Fibroblast of lung (primary cell): ENCODE measurements at regions not wholly inside any gene's neighbourhood (a gene's known extent, or its start where the extent isn't known, plus 50 kb on each side); places are given as distances from the start of the nearest gene placed in this dataset.

Experiments
- DNase-seq, 2 donors: peaks; one replicate each; pipeline versions ENCODE4 v3.0.0 to v3.0.0-alpha.2; 2010; ENCODE audit warnings: low read depth in 2 of 2
- H2AFZ ChIP-seq: 2 replicates; pipeline ENCODE4 v1.5.1; 2012; ENCODE audit warnings: low read length, control low read depth, inconsistent platforms
- H3K27ac ChIP-seq: 2 replicates; pipeline ENCODE4 v1.5.1; 2011; ENCODE audit warnings: low read length, control low read depth; ENCODE audit not compliant: insufficient read depth
- H3K27me3 ChIP-seq: 2 replicates; pipeline ENCODE4 v1.5.1; 2011; ENCODE audit warnings: mild to moderate bottlenecking, low read length; ENCODE audit not compliant: control insufficient read depth, insufficient read depth
- H3K36me3 ChIP-seq: 2 replicates; pipeline ENCODE4 v1.5.1; 2011; ENCODE audit warnings: low read length; ENCODE audit not compliant: control insufficient read depth, insufficient read depth
- H3K4me1 ChIP-seq: 2 replicates; pipeline ENCODE4 v1.5.1; 2011; ENCODE audit warnings: low read length; ENCODE audit not compliant: control insufficient read depth, insufficient read depth; ENCODE audit errors: extremely low read depth
- H3K4me2 ChIP-seq: 2 replicates; pipeline ENCODE4 v1.5.1; 2011; ENCODE audit warnings: low read length, control low read depth; ENCODE audit not compliant: insufficient read depth; ENCODE audit errors: extremely low read depth
- H3K4me3 ChIP-seq, 4 experiments: fragments of 200-600 bp in 1 of 4; sonication (generic) in 1 of 4; replicated peaks in 1 of 4; 2 replicates each; pipeline ENCODE4 v1.5.1; 2011 to 2016; ENCODE audit warnings: low read length in 4 of 4, low read depth in 3 of 4, mild to moderate bottlenecking in 3 of 4, control low read depth in 2 of 4, inconsistent platforms in 1 of 4, mixed read lengths in 1 of 4; ENCODE audit not compliant: insufficient read depth in 1 of 4; ENCODE audit errors: control extremely low read depth in 1 of 4
- H3K79me2 ChIP-seq: 2 replicates; pipeline ENCODE4 v1.5.1; 2012; ENCODE audit warnings: mild to moderate bottlenecking, low read length, inconsistent platforms; ENCODE audit not compliant: control insufficient read depth, insufficient read depth
- H3K9ac ChIP-seq: 2 replicates; pipeline ENCODE4 v1.5.1; 2011; ENCODE audit warnings: mild to moderate bottlenecking, low read length, control low read depth; ENCODE audit not compliant: insufficient read depth
- H3K9me3 ChIP-seq: 2 replicates; pipeline ENCODE4 v1.5.1; 2012; ENCODE audit warnings: low read depth, low read length; ENCODE audit not compliant: control insufficient read depth, insufficient read depth
- H4K20me1 ChIP-seq: 2 replicates; pipeline ENCODE4 v1.5.1; 2011; ENCODE audit warnings: low read length; ENCODE audit not compliant: control insufficient read depth, insufficient read depth; ENCODE audit errors: extremely low read depth
- EZH2 ChIP-seq: IDR thresholded peaks from 2 replicates; pipeline ENCODE4 v1.5.1; 2012; ENCODE audit warnings: low read length, control low read depth, mild to moderate bottlenecking; ENCODE audit errors: missing control alignments
- TF ChIP-seq, protein P1 (sequence below), 2 donors: IDR thresholded peaks in 1 of 2; conservative IDR thresholded peaks in 1 of 2; 1 replicate in 1 of 2; 2 replicates in 1 of 2; pipeline ENCODE4 v1.5.1; 2011 to 2012; ENCODE audit warnings: low read length in 2 of 2, control low read depth in 1 of 2, inconsistent platforms in 1 of 2, low read depth in 1 of 2, mild to moderate bottlenecking in 1 of 2

DNA sequence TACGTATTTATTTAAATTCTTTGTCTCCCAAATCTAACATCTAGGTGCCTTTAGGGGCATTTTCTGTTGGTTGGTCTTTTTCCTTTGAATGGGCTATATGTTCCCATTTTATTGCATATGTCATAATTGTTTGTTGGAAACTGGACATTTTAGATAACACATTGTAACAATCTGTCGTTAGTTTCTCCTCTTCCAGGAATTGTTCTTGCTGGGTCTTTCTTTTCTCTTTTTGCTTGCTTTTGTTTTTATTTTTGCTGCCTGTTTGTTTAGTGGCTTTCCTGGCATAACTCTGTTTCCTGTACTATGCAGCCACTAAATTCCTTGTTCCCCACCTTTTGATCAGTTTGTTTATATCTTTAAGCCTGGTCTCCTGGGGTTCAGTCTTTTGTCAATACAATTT lies 244.3 kb upstream of the RTL1 start:
- no peaks in the 10 kb centered on the region for H3K36me3 ChIP-seq
- no peak overlapping the region for H3K9ac ChIP-seq
- TF ChIP-seq, protein P1, sequence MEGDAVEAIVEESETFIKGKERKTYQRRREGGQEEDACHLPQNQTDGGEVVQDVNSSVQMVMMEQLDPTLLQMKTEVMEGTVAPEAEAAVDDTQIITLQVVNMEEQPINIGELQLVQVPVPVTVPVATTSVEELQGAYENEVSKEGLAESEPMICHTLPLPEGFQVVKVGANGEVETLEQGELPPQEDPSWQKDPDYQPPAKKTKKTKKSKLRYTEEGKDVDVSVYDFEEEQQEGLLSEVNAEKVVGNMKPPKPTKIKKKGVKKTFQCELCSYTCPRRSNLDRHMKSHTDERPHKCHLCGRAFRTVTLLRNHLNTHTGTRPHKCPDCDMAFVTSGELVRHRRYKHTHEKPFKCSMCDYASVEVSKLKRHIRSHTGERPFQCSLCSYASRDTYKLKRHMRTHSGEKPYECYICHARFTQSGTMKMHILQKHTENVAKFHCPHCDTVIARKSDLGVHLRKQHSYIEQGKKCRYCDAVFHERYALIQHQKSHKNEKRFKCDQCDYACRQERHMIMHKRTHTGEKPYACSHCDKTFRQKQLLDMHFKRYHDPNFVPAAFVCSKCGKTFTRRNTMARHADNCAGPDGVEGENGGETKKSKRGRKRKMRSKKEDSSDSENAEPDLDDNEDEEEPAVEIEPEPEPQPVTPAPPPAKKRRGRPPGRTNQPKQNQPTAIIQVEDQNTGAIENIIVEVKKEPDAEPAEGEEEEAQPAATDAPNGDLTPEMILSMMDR (conservative IDR thresholded peaks at IDR 0.05 in 1 of 2, IDR thresholded peaks at IDR 0.05 in 1 of 2; ENCODE audit: low read depth in 1 of 2, low read length in 2 of 2) = no peak
- TF ChIP-seq EZH2 = no peak
- no peak overlapping the region for H2AFZ ChIP-seq
- no peaks in the 10 kb centered on the region for H3K9me3 ChIP-seq
- H3K27me3 ChIP-seq = no peaks in the 10 kb centered on the region
- DNase-seq = no peak
- no peak overlapping the region for H3K4me2 ChIP-seq
- H3K27ac ChIP-seq = no peak overlapping the region
- no peaks in the 10 kb centered on the region for H4K20me1 ChIP-seq
- H3K4me3 ChIP-seq = no peak overlapping the region
- H3K79me2 ChIP-seq = no peaks in the 10 kb centered on the region
- no peaks in the 10 kb centered on the region for H3K4me1 ChIP-seq

DNA sequence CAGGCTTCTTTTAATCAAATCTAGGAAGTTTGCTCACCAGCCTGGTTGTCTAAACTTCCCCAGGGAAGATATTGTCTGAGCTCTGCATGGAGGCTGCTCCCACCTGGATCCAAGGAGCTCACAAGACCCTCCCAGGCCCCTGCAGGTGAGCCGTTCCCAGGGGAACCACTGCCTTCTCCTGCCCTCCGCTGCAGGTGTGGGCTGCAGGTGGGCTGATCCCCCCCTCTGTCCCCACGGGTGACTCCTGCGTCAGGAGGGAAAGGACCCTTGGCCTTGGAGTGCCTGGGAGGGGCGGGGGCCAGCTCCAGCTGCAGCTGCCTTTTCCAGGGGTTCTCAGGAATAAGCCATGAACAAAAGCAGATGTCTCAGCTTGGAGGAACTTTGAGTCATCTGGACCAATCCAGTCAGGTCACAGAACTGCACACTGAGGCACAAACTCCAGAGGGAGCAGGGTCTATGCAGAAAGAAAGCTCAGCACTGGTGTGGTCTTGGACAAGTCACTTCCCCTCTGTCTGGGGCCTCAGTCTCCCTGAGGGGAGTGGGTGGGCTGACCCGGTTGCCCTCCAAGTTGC lies 246.6 kb upstream of the RTL1 start:
- no peak for DNase-seq
- H3K27ac ChIP-seq = no peak overlapping the region

DNA sequence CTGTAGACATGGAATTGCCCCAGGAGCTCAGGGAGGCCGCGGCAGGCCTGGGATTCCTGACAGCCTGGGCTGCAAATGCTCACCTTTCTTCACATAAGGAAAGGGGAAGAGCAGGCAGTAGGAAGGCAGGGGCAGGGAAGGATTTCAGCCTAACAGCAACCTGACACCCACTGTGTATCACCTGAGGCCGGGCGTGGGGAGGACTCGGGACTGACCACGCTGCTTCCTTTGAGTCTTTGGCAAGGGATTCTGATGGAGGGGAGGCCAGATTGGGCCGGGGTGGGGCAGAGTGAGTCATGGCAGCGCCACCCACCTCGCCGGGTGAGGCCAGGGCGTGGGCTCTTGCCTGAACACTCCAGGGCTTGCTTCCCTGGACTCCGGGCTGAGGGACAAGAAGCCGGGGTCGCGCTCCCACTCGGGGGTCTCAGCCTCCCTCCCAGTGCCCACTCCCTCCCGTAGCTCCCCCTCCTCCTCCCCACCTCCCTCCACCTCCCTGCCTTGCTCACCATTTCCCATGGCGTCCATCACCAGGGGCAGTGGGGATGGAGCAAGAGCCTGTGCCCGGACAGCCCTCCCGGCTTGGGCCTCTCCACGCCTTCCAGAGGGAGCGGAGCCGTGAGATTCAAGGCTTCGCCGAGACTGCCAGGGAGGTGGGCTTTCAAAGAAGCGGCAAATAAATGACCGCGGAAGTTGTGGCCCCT lies 247.9 kb upstream of the RTL1 start:
- no peak overlapping the region for H3K4me3 ChIP-seq
- no peaks in the 10 kb centered on the region for H3K4me1 ChIP-seq
- H4K20me1 ChIP-seq = no peaks in the 10 kb centered on the region
- H3K36me3 ChIP-seq = no peaks in the 10 kb centered on the region
- no peaks in the 10 kb centered on the region for H3K27me3 ChIP-seq
- TF ChIP-seq, protein P1 (conservative IDR thresholded peaks at IDR 0.05 in 1 of 2, IDR thresholded peaks at IDR 0.05 in 1 of 2; ENCODE audit: low read depth in 1 of 2, low read length in 2 of 2) = no peak
- no peak for TF ChIP-seq EZH2
- H3K9me3 ChIP-seq = no peaks in the 10 kb centered on the region
- no peak overlapping the region for H3K9ac ChIP-seq
- no peaks in the 10 kb centered on the region for H3K79me2 ChIP-seq
- DNase-seq = peak in 1 of 2 donors; percentile 21
- H3K27ac ChIP-seq = no peak overlapping the region
- no peak overlapping the region for H3K4me2 ChIP-seq
- H2AFZ ChIP-seq = no peak overlapping the region

More for the DNA sequence above, 246.6 kb upstream of the RTL1 start:
- TF ChIP-seq, protein P1 (conservative IDR thresholded peaks at IDR 0.05 in 1 of 2, IDR thresholded peaks at IDR 0.05 in 1 of 2; ENCODE audit: low read depth in 1 of 2, low read length in 2 of 2) = no peak
- TF ChIP-seq EZH2 = no peak
- Histone ChIP-seq H3K36me3 (no peaks in the 10 kb centered on the region), H4K20me1 (no peaks in the 10 kb centered on the region), H3K9ac (no peak overlapping the region), H3K27me3 (no peaks in the 10 kb centered on the region), H2AFZ (no peak overlapping the region), H3K4me2 (no peak overlapping the region), H3K4me3 (no peak overlapping the region), H3K4me1 (no peaks in the 10 kb centered on the region), H3K79me2 (no peaks in the 10 kb centered on the region), H3K9me3 (no peaks in the 10 kb centered on the region)
